HG02678 (cell line): ENCODE measurements at regions not wholly inside any gene's neighbourhood (a gene's known extent, or its start where the extent isn't known, plus 50 kb on each side); places are given as distances from the start of the nearest gene placed in this dataset.

Experiments used
- ATAC-seq: cut with Tn5 transposase; IDR thresholded peaks from one replicate; pipeline ENCODE4 v1.9.1; 2021; ENCODE audit warnings: mild to moderate bottlenecking, moderate library complexity; ENCODE audit not compliant: unreplicated experiment

DNA sequence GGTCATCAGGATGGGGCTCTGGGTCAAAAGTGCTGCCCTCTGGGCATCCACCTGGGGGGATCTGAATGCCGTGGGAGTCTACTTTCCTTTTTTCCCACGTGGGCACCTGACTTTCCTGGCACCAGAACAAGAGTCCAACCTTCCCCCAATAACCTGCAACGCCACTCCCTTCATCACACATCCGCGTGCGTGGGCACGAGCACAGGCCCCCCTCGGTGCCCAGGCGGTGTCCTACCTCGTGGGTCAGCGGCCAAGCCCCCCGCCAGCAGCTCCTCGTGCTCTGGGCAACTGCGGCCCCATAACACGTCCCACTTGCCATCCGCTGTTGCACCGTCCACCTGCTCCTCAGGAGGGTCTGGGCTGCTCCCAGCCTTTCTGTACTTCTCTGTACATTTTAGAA, 87.0 kb downstream of the YTHDF1 start:
- no peak for ATAC-seq

DNA sequence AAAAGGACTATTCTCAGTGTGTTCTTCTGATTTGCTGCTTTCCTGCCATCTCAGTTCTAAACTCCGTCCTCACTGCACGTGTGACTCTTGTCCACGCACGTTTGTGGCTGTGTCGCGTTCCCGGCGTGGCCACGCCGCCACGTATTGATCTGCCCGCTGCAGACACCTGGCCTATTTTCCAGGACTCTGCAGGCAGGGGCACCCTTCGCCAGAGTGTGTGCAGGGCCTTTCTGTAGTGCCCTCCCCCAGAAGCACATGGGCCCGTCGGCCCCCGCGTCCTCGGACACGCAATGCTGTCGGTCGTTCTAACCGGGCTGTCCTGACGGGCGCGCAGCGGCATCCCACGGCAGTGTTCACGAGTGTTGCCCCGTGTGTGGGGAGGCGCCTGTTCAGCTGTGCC, 87.6 kb downstream of the YTHDF1 start:
- ATAC-seq = no peak

- no peak for ATAC-seq
Observed at GRCh38 chr20:63127700-63128364, 88.1 kb downstream of the YTHDF1 start.

GRCh38 chr20:63126876-63127699, 88.8 kb downstream of the YTHDF1 start:
- no peak for ATAC-seq

- ATAC-seq = no peak
Observed at GRCh38 chr20:63125838-63126601, 89.9 kb downstream of the YTHDF1 start.

GRCh38 chr20:63125581-63125837, 90.4 kb downstream of the YTHDF1 start:
- no peak for ATAC-seq

GRCh38 chr20:63124782-63125580, 91.0 kb downstream of the YTHDF1 start:
- no peak for ATAC-seq

DNA sequence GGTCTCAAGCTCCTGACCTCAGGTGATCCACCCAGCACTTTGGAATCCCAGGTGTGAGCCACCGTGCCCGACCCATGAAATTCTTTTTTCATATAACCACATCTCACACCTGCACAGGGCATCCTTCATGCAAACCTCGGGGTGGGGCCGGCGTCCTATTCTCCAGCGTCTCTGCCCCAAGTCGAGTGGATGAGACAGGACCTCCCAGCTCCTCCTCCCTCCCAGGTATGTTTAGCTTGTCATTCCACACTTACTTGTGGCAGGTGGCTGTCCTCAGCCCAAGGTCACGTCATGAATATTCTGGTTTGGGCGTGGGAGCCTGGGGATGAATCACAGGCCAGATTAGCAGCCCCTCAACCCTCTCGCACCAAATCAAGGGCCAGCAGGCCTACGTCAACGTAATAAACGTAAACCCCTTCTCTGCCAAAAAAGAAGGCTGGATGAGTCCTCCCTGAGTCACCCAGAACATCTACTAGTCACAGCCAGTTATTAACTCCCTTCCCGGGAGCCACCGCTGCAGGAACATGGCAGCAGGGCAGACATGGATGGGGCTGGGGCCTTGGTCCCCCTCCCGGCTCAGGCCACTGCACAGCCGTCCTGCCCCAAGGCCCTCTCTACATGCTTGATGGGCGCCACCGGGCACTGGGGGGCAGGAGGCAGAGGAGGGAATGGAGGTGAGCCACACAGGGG, 91.7 kb downstream of the YTHDF1 start:
- ATAC-seq = no peak

DNA sequence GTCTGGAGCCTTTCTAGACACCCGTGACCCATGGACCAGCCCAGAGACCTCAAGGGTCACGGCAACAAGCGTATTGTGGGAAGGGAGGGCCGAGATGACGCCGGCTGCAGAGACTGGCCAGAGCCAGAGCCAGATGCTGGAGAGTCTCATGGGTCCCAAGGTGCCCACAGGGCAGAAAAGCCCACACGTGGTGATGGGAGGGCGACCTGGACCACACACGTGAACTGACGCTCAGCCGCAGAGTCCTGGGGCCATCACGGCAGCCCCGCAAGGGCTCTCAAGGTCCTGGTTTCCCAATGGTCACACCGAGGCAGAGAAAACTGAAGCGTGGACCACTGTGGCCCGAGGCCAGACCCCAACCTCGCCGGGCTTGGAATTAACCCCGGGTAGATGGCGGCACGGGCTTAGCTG, 92.6 kb downstream of the YTHDF1 start:
- ATAC-seq = no peak

- ATAC-seq = no peak
Observed at GRCh38 chr20:63122626-63123025, 93.3 kb downstream of the YTHDF1 start.

DNA sequence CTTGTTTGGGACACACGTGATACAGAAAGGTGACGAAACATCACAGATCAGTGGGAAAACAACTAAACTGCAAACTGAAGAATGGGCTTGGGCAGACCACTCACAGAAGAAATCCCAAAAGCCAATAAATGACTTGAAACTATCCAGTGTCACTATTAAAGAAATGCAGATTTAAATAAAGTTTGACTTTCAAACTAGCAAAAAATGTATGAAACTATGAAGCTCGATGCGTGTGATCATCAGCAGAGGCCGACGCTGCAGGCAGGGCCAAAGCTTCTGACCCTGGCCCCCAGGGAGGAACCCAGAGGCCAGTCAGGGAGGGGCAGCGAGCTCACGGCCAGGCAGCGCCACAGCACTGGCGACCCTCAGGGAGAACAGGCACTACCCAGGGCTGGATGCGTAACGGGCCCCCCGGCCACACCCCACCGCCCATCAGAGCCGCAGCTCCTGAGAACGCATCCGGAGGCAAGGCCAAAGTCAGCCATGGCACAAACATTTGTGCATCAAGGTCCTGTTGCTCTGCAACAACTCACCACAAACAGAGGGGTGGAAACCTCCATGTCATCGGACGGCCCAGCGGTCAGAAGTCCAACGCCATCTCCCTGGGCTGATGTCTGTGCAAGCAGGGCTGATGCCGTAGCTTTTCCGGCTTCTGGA, 94.1 kb downstream of the YTHDF1 start:
- no peak for ATAC-seq

DNA sequence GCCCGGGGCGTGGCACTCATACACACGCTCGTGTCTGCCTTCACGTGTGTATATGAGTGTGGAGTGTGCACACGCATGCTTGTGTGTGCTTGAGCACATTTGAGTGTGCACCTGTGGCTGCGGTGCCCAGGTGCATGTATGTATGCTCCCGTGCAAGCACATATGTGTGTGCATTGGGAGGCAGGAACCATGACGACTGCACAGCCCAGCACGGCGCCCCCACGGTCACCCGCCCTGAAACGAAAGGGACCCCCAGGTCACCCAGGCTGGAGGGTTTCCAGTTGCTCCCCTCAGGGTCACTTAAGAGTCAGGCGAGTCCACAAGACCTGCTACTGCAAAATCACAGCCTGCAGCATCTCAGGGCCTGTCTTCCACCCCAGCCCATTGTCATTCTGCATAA, 94.7 kb downstream of the YTHDF1 start:
- no peak for ATAC-seq

DNA sequence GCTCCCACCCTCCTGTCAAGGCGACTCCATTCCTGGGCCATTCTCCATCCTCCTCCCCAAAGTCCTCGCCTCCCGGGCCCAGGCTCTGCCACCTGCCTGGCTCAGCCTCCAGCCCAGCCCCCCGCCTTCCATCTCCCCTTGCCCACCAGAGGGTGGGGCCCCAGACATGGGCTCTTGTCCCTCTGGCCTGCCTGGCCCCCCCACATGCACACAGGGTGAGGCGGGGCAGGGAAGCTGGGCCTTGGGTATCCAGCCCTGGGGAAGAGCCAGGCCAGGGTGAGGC, 95.2 kb downstream of the YTHDF1 start:
- ATAC-seq = no peak

- no peak for ATAC-seq
Observed at GRCh38 chr20:63119963-63120807, 95.7 kb downstream of the YTHDF1 start.

- ATAC-seq = no peak
Observed at GRCh38 chr20:63119121-63119962, 96.6 kb downstream of the YTHDF1 start.

DNA sequence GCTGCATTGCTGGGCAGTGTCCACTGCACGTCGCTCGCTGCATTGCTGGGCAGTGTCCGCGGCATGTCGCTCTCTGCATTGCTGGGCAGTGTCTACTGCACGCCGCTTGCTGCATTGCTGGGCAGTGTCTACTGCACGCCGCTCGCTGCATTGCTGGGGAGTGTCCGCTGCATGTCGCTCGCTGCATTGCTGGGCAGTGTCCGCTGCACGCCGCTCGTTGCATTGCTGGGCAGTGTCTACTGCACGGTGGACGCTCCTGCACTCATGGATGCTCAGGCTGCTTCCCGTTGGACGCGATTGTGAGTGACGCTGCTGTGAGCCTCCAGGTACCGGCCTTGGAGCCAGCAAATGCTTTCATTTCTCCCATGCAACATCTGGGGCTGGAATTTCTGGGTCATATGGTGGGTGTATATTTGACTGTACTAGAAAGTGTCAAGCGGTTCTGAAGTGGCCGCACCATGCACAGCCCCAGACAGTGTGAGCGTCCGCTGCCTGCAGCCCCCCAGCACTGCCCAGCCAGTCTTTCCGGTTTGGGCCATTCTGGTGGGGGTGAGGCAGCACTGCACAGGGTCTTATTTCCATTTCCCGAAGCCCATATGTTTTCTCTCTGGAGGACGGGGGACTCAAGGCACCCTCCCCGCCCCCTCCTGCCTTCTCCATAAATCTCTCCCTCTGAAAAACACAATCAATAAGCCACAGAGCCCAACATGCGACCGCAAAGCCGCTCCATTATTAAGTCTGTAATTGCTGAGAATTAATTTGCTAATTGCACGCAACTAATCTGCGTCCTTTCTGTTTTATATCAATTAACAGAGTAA, 97.4 kb downstream of the YTHDF1 start:
- no peak for ATAC-seq

GRCh38 chr20:63117661-63118302, 98.1 kb downstream of the YTHDF1 start:
- ATAC-seq = no peak
